ENCODE measurements at regions not wholly inside any gene's neighbourhood (a gene's known extent, or its start where the extent isn't known, plus 50 kb on each side); places are given as distances from the start of the nearest gene placed in this dataset.

DNA sequence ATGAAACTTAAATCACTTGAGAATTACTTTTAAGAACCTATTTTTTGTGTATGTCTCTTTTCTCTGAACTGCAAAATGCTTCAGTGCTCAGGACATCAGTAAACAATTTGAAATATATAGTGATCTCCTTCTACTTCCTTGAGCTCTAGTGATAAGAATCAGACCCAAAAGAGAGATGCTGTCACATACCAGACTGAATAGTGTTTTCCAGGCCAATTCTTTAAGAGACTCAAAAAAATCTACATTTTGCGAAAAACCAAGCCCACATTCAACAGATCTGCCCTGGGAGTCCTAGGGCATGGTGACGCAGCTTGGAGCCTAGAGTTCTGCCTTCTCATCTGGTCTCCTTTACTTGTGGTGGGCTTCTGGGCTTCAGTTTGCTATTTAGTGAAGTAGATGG, 72.1 kb upstream of the SLC13A1 start:
- TF ChIP-seq, protein P1, sequence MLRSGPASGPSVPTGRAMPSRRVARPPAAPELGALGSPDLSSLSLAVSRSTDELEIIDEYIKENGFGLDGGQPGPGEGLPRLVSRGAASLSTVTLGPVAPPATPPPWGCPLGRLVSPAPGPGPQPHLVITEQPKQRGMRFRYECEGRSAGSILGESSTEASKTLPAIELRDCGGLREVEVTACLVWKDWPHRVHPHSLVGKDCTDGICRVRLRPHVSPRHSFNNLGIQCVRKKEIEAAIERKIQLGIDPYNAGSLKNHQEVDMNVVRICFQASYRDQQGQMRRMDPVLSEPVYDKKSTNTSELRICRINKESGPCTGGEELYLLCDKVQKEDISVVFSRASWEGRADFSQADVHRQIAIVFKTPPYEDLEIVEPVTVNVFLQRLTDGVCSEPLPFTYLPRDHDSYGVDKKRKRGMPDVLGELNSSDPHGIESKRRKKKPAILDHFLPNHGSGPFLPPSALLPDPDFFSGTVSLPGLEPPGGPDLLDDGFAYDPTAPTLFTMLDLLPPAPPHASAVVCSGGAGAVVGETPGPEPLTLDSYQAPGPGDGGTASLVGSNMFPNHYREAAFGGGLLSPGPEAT (IDR thresholded peaks at IDR 0.05; ENCODE audit: low read depth): no peak
- no peak for TF ChIP-seq CHD2 (IDR thresholded peaks at IDR 0.05; ENCODE audit: borderline replicate concordance, low read depth, low read length)
- TF ChIP-seq, protein P2, sequence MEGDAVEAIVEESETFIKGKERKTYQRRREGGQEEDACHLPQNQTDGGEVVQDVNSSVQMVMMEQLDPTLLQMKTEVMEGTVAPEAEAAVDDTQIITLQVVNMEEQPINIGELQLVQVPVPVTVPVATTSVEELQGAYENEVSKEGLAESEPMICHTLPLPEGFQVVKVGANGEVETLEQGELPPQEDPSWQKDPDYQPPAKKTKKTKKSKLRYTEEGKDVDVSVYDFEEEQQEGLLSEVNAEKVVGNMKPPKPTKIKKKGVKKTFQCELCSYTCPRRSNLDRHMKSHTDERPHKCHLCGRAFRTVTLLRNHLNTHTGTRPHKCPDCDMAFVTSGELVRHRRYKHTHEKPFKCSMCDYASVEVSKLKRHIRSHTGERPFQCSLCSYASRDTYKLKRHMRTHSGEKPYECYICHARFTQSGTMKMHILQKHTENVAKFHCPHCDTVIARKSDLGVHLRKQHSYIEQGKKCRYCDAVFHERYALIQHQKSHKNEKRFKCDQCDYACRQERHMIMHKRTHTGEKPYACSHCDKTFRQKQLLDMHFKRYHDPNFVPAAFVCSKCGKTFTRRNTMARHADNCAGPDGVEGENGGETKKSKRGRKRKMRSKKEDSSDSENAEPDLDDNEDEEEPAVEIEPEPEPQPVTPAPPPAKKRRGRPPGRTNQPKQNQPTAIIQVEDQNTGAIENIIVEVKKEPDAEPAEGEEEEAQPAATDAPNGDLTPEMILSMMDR (IDR thresholded peaks at IDR 0.05 in 2 of 3, conservative IDR thresholded peaks at IDR 0.05 in 1 of 3; ENCODE audit: control insufficient read depth in 2 of 3, extremely low read depth in 1 of 3, insufficient read depth in 1 of 3, low read depth in 3 of 3, low read length in 3 of 3): no peak
- TF ChIP-seq NRF1 (conservative IDR thresholded peaks at IDR 0.05; ENCODE audit: low read depth, low read length): no peak
- no peak for TF ChIP-seq ETV6 (conservative IDR thresholded peaks at IDR 0.05 in 1 of 2, IDR thresholded peaks at IDR 0.05 in 1 of 2; ENCODE audit: borderline replicate concordance in 1 of 2, low read depth in 1 of 2)
- no peak for TF ChIP-seq GABPA (IDR thresholded peaks at IDR 0.05; ENCODE audit: low read depth)
- TF ChIP-seq MYC (IDR thresholded peaks at IDR 0.05; ENCODE audit: insufficient read depth, insufficient read length, insufficient replicate concordance, low read length, severe bottlenecking): no peak
- TF ChIP-seq, protein P3, sequence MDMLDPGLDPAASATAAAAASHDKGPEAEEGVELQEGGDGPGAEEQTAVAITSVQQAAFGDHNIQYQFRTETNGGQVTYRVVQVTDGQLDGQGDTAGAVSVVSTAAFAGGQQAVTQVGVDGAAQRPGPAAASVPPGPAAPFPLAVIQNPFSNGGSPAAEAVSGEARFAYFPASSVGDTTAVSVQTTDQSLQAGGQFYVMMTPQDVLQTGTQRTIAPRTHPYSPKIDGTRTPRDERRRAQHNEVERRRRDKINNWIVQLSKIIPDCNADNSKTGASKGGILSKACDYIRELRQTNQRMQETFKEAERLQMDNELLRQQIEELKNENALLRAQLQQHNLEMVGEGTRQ (IDR thresholded peaks at IDR 0.05; ENCODE audit: borderline replicate concordance, low read depth, low read length): no peak
